HFF-Myc (cell line): ENCODE measurements at regions not wholly inside any gene's neighbourhood (a gene's known extent, or its start where the extent isn't known, plus 50 kb on each side); places are given as distances from the start of the nearest gene placed in this dataset.

Experiments used
- DNase-seq: peaks from one replicate; pipeline ENCODE4 v3.0.0-alpha.2; 2011; ENCODE audit warnings: low read depth; ENCODE audit errors: extremely low read depth
- H3K4me3 ChIP-seq: replicated peaks from 2 replicates; pipeline ENCODE4 v1.5.1; 2011; ENCODE audit warnings: low read depth, mild to moderate bottlenecking, control low read depth, low read length
- TF ChIP-seq, protein P1 (sequence below): IDR thresholded peaks from 2 replicates; pipeline ENCODE4 v1.5.1; 2012; ENCODE audit warnings: mild to moderate bottlenecking, low read depth, low read length, control low read depth; ENCODE audit errors: missing control alignments

DNA sequence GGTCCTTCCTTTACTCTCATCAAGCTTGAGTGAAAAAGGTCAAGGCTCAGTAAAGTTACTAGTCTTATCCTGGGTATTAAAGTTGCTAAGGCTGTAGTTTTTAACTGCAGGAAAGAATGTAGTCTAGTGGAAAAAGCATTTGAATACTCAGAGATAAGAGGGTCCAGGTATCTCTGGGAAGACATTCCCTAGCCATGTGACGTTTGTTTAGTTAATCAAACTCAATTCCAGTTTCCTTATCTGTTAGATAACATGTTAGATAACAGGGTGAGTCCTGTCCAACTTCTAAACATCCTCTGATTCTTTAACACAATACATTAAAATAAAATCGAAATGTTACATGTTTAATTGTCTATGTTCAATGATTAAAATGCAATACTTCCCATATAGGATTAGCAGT, 720.7 kb upstream of the LMO3 start:
- TF ChIP-seq, protein P1, sequence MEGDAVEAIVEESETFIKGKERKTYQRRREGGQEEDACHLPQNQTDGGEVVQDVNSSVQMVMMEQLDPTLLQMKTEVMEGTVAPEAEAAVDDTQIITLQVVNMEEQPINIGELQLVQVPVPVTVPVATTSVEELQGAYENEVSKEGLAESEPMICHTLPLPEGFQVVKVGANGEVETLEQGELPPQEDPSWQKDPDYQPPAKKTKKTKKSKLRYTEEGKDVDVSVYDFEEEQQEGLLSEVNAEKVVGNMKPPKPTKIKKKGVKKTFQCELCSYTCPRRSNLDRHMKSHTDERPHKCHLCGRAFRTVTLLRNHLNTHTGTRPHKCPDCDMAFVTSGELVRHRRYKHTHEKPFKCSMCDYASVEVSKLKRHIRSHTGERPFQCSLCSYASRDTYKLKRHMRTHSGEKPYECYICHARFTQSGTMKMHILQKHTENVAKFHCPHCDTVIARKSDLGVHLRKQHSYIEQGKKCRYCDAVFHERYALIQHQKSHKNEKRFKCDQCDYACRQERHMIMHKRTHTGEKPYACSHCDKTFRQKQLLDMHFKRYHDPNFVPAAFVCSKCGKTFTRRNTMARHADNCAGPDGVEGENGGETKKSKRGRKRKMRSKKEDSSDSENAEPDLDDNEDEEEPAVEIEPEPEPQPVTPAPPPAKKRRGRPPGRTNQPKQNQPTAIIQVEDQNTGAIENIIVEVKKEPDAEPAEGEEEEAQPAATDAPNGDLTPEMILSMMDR: no peak
- H3K4me3 ChIP-seq: no peak overlapping the region
- no peak for DNase-seq

DNA sequence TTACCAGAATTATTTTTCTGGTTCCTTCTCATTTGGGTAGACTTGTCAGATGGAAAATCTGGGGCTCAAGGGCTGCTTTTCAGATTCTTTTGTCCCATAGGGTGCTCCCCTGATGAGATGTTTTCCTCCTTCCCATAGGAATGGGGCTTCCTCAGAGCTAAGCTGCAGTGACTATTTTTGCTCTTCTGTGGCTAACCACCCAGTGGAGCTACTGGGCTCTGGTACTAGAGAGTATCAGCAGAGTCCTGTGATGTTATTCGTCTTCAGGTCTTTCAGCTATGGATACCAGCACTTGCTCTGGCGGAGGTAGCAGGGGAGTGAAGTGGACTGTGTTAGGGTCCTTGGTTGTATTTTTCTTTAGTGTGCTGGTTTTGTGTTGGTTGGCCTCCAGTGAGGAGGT, 716.1 kb upstream of the LMO3 start:
- H3K4me3 ChIP-seq: no peak overlapping the region
- TF ChIP-seq, protein P1: no peak
- no peak for DNase-seq

DNA sequence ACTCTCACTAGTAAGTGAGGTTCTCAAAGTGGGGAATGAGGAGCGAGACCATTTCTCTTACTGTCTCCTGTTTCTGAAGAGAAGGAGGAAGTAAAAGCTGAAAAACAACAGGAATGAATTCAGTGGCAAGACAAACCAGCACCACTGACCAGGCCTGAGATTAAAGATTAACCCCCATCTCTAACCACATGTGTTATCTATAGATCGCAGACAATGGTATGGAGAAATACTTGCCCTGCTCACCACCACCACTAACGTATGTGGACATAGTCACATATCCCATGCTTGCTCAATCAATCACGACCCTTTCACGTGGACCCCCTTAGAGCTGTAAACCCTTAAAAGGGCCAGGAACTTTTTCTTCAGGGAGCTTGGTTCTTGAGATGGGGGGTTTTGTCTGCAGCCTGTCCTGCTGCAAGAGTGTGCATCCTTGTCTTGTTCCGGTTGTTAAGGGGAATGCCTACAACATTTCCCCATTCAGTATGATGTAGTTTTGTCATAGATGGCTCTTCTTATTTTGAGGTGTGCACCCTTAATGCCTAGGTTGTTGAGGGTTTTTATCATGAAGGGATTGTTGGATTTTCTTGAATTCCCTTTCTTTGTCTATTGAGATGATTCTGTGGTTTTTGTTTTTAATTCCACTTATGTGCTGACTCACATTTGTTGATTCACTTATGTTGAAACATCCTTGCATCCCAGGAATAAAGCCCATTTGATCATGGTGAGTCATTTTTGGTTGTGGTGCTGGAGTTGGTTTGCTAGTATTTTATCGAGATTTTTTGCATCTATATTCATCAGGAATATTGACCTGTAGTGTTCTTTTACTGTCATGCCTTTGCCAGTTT, 698.8 kb upstream of the LMO3 start:
- DNase-seq: no peak
- H3K4me3 ChIP-seq: no peak overlapping the region

DNA sequence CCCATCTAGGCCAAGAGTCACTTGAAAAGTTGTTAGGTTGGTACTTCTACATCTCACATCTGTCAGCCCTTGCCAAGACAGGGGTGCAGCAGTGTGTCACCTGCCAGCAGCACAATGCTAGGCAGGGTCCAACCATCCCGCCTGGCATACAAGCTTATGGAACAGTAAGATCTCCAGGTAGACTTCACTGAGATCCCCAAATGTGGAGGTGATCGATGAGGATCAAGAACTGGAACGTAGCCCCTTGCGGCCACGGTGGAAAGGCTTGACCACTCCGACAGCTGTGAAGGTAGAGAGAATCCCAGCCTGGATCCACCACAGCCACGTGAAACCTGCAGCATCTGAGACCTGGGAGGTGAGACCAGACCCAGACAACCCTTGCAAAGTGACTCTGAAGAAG, 696.0 kb upstream of the LMO3 start:
- no peak overlapping the region for H3K4me3 ChIP-seq
- TF ChIP-seq, protein P1: no peak
- no peak for DNase-seq

More for the DNA sequence above, 698.8 kb upstream of the LMO3 start:
- TF ChIP-seq, protein P1: no peak

DNA sequence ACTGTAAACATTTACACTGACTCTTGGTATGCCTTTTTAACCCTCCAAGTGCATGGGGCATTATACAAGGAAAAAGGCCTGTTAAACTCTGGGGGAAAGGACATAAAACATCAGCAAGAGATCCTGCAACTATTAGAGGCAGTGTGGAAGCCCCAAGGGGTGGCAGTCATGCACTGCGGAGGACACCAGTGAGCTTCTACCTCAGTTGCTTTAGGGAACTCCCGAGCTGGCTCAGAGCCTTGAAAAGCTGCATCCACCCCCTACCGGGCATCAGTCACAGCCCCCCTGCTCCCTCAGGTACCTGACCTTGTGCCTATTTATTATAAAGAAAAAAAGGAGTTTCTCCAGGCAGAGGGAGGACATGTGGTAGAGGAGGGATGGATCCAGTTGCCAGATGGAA, 695.6 kb upstream of the LMO3 start:
- no peak for DNase-seq
- TF ChIP-seq, protein P1: no peak
- H3K4me3 ChIP-seq: no peak overlapping the region

DNA sequence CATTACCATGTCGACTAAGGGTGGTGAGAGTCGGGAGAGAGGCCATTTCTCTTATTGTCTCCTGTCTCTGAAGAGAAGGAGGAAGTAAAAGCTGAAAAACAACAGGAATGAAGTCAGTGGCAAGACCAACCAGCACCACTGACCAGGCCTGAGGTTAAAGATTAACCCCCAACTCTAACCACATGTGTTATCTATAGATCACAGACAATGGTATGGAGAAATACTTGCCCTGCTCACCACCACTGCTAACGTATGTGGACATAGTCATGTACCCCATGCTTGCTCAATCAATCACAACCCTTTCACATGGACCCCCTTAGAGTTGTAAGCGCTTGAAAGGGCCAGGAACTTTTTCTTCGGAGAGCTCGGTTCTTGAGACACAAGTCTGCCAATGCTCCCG, 690.9 kb upstream of the LMO3 start:
- DNase-seq: no peak
- no peak overlapping the region for H3K4me3 ChIP-seq
- TF ChIP-seq, protein P1: no peak
